LNCAP (cell line): ENCODE measurements at regions not wholly inside any gene's neighbourhood (a gene's known extent, or its start where the extent isn't known, plus 50 kb on each side); places are given as distances from the start of the nearest gene placed in this dataset.

ENCODE experiments used
- TF ChIP-seq, protein P1 (sequence below): fragments of 450-650 bp; IDR thresholded peaks from 2 replicates; pipeline ENCODE4 v1.5.1; 2017; ENCODE audit warnings: mild to moderate bottlenecking

- TF ChIP-seq, protein P1, sequence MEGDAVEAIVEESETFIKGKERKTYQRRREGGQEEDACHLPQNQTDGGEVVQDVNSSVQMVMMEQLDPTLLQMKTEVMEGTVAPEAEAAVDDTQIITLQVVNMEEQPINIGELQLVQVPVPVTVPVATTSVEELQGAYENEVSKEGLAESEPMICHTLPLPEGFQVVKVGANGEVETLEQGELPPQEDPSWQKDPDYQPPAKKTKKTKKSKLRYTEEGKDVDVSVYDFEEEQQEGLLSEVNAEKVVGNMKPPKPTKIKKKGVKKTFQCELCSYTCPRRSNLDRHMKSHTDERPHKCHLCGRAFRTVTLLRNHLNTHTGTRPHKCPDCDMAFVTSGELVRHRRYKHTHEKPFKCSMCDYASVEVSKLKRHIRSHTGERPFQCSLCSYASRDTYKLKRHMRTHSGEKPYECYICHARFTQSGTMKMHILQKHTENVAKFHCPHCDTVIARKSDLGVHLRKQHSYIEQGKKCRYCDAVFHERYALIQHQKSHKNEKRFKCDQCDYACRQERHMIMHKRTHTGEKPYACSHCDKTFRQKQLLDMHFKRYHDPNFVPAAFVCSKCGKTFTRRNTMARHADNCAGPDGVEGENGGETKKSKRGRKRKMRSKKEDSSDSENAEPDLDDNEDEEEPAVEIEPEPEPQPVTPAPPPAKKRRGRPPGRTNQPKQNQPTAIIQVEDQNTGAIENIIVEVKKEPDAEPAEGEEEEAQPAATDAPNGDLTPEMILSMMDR, result no peak
These were observed 721.9 kb upstream of the ADAMTS5 start for GRCh38 chr21:27688773-27689172.

DNA sequence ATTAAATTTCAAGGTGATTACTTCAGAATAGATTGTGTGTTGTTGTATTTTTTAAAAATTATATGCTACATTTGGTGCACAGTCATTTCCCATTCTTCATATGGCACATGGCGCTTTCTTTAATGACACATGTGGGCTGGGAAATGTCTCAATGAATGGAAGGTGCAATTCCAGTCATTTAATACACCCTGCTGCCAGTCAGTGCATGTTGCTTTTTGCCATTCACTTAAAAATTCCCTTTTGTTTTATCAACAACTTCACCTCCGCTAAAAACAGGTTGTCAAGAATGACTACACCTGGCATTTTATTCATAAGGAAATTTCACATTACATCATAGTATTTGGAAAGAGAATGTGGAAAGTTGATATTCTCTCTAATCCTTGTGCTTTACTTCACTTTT is 716.4 kb upstream of the ADAMTS5 start:
- TF ChIP-seq, protein P1, result no peak

GRCh38 chr21:27681841-27682240 is 715.0 kb upstream of the ADAMTS5 start:
- TF ChIP-seq, protein P1, result no peak

GRCh38 chr21:27681038-27681437 is 714.1 kb upstream of the ADAMTS5 start:
- TF ChIP-seq, protein P1, result no peak

DNA sequence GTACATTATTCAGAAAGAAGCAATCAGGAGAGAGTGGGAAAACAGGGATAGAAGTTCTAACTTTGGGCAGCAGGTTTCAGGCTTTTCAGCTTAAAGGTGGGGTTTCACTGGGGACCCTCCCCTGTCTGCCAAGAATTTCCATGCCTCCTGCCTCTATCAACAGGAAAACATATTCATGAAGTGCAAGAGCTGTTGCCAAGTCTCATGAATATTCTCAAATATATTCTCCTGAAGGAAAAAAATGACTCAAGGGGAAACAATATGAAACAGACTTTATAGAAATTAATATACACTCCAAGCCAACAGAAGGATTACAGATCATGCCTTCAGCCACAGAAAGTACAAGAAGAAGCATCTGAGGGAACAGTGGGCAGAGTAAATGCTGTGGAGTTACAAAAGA is 713.3 kb upstream of the ADAMTS5 start:
- TF ChIP-seq, protein P1, result no peak

GRCh38 chr21:27678511-27678910 is 711.6 kb upstream of the ADAMTS5 start:
- TF ChIP-seq, protein P1, result no peak

DNA sequence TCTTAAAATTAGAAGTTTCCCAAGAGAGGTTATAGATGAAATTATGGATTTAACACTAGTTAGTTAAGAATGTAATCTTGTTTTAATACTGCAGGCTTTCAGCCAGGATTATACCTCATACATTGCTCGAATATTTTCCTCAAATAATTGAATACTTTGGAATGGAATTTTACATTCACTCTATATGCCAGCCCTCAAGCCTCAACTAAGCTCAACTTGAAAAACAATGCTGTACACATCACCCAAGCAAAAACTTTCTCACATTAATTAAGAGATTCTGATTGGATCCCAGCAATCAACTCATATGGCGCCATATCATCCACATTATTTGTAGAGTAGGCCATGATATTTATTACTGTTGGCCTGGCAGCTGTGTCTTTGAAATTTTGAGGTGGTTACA is 710.7 kb upstream of the ADAMTS5 start:
- TF ChIP-seq, protein P1, result no peak

GRCh38 chr21:27675306-27675705 is 708.4 kb upstream of the ADAMTS5 start:
- TF ChIP-seq, protein P1, result no peak
